ENCODE measurements at regions not wholly inside any gene's neighbourhood (a gene's known extent, or its start where the extent isn't known, plus 50 kb on each side); places are given as distances from the start of the nearest gene placed in this dataset.

DNA sequence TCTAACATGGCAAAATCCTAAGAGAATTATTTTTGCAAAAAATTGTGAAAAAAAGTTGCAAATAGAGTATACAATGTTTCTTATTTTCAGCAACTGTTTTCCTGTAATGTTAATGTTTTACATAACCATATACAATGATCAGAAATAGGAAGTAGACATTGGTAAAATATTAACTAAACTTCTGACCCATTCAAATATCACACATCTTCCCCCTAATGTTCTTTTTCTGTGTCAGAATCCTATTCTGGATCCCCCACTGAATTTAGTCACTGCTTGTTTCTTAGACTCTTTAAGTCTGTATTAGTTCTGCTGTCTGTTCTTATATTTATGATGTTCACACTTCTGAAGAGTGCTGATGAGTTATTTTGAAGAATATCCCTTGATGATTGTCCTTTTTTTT lies 62.0 kb downstream of the HFE start:
- intact Hi-C loops (cut with micrococcal nuclease), result no loop called here

DNA sequence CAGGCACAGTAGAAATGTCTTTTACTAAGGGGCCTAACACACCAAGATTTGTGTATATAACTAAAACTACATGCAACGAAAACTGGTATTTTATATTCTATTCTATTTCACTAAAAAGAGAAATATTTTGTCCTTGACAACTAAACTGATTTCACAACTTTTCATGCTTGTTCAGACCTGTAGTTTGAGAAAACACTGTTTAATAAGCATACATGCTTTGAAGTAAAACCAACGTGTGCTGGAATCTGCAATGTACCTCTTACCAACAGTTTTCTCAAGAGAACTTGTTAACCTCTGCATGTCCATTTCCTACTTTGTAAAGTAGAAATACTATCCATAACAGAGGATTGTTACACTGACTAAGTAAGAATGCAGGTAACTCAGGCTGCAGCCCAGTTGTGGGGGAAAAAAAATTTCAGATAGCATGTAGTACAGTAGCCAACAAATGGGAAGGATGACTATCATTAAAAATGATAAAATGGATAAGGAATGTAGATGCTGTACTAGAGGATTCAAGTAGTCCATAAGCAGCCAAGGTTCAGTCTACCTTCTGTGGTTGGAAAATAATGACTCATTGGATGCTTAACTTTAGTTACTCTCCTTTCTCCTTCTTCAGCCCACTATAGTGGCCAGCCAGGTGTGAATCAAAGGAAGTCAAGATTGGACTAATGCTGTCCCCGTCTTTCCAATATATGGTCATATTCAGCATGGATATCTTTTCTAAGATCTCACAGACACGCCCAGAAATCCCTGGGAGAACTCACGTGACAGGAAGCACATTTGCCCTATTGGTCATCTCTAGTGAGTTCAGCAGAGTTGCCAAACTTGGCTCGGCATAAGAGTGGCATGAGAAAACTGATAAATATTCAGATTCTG lies 65.2 kb downstream of the HFE start:
- intact Hi-C loops (cut with micrococcal nuclease), result no loop called here

DNA sequence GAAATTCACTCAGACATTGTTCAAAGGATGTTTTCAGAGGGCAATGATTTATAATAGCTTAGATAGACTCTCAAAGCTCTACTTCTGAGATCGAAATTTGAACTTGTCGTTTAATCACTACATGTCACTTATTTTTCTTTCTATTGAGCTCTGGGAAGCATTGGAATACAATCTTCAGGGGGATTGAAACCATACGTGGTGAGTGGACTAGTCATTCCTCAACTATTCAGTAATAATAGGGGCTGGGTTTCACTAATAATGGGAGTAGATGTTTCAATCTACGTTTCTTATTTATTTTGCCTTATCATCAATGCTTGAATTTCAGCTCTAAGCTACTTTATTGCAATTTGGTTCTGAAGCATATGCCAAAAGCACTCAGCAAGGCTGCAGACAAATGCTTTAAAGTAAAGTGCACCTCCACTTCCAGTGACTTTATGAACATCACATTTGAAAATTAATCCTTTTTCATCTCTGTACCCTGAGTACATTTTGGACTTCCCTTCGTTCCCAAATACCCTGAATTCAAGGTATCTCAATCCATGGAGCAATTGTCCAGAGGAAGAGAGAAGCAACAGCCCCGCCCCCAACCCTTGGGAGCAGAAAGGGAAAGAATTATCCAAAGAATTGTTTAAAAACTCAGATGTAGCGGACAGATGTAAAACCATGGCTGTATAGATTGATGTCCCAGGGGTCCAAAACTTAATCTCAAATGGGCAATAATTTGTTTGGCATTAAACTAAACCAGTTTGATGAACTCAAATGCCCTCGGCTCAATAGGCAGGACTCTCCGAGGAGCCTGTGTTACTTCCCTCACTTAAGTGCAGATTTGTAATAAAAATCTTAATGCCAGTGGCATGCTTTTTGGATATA lies 68.1 kb downstream of the HFE start:
- intact Hi-C loops (cut with micrococcal nuclease), result loop anchor here (5.0 kb wide), 1 partner anchor 117 kb away; a partner anchor contains a TSS

DNA sequence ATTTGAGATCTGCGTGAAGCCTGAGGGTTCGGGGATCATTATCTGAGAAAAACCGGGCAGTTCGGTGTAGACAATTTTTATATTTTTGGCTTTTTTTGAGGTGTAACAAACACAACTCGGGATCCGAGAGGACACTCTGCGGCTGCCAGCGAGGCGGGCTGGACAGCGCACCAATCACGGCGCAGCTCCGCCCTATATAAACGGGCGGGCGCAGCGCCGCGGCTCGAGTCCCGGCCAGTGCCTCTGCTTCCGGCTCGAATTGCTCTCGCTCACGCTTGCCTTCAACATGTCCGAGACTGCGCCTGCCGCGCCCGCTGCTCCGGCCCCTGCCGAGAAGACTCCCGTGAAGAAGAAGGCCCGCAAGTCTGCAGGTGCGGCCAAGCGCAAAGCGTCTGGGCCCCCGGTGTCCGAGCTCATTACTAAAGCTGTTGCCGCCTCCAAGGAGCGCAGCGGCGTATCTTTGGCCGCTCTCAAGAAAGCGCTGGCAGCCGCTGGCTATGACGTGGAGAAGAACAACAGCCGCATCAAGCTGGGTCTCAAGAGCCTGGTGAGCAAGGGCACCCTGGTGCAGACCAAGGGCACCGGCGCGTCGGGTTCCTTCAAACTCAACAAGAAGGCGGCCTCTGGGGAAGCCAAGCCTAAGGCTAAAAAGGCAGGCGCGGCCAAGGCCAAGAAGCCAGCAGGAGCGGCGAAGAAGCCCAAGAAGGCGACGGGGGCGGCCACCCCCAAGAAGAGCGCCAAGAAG lies 69.0 kb downstream of the HFE start:
- intact Hi-C loops (cut with micrococcal nuclease), result loop anchor here (1.0 to 5.0 kb wide), 3 partner anchors 52 to 116 kb away; a partner anchor contains a TSS

DNA sequence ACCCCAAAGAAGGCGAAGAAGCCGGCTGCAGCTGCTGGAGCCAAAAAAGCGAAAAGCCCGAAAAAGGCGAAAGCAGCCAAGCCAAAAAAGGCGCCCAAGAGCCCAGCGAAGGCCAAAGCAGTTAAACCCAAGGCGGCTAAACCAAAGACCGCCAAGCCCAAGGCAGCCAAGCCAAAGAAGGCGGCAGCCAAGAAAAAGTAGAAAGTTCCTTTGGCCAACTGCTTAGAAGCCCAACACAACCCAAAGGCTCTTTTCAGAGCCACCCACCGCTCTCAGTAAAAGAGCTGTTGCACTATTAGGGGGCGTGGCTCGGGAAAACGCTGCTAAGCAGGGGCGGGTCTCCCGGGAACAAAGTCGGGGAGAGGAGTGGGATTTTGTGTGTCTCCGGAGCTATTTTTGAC lies 69.6 kb downstream of the HFE start:
- intact Hi-C loops (cut with micrococcal nuclease), result loop anchor here (1.0 to 5.0 kb wide), 4 partner anchors 33 to 115 kb away; a partner anchor contains a TSS

DNA sequence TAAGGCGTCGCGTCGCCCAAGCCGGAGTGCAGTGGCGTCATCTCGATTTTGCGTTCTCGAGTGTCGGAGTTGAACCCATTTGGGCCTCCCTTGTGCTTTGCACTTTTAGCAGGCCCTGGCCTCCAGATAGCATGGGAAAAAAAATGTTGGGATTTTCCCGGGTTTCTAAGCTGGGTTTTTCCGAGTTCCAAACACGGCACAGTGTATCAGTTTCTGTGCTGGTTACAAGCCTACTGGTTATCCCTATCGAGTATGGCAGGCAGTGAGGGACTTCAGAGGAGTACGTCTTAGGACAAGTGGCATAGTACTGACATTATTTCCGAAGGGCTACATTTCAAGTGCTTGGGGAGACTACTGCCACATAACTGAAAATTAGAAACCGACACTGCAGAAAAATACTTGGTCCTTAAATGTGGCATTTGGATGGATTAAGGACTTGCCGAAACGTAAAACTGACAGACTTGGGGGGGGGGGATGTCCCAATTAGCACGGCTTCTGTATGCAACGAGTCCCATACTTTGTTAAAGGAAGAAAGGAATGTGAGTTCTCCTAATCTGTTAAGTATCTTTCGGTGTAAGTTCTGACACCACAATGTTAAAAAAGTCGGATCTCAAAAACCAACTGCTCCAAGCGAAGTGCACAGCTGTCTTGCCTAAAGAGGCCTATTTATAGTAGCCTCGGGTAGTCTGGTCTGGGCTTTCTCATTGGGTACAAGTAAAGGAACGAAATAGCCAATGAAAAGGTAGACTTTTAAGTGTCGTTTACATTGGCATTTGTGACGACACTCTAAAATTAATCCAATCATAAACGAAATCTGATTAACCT lies 70.2 kb downstream of the HFE start:
- intact Hi-C loops (cut with micrococcal nuclease), result loop anchor here (1.0 to 5.0 kb wide), 6 partner anchors 14 to 115 kb away; a partner anchor contains a TSS

DNA sequence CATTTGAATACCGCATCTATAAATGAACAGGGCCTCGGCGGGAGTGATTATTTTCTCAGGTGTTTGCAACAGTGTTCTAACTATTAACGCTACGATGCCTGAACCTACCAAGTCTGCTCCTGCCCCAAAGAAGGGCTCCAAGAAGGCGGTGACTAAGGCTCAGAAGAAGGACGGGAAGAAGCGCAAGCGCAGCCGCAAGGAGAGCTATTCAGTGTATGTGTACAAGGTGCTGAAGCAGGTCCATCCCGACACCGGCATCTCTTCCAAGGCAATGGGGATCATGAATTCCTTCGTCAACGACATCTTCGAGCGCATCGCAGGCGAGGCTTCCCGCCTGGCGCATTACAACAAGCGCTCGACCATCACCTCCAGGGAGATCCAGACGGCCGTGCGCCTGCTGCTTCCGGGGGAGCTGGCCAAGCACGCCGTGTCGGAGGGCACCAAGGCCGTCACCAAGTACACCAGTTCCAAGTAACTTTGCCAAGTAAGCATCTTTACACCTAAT lies 70.9 kb downstream of the HFE start:
- intact Hi-C loops (cut with micrococcal nuclease), result loop anchor here (1.0 to 5.0 kb wide), 5 partner anchors 13 to 114 kb away; a partner anchor contains a TSS

DNA sequence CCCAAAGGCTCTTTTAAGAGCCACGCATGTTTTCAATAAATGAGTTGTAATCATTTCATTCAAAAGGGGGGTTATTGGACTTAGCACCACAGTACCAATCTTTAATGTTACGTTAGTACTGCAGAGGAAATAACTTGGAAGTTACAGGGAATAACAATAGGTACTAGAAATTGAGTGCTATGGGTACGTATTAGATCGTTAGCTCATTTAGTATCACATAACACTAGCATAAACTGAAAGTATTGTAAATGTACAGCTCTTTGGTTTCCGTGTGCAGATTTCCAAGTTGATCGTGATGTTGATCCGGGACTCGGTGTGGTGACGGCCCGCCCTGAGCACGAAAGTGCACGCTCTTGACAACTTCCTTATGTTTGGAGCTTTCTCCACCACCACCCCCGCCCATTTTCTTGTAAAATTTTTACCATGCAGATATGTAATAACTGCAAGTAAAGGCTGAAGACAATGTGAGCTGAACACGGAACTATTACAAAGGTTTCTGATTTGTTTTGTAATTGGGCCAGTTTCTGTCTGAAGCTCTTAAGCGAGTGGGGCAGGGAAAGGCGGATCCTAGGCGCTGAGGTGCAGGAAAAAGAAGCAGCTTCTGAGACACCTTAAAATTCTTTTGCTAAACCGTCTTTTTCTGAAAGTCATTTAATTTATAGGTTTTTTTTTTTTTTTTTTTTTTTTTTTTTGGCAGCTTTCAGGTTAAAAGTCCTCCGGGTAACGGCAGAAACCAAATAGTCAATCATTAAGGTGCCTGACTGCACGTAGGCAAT lies 71.5 kb downstream of the HFE start:
- intact Hi-C loops (cut with micrococcal nuclease), result loop anchor here (1.0 to 5.0 kb wide), 5 partner anchors 13 to 114 kb away; a partner anchor contains a TSS

DNA sequence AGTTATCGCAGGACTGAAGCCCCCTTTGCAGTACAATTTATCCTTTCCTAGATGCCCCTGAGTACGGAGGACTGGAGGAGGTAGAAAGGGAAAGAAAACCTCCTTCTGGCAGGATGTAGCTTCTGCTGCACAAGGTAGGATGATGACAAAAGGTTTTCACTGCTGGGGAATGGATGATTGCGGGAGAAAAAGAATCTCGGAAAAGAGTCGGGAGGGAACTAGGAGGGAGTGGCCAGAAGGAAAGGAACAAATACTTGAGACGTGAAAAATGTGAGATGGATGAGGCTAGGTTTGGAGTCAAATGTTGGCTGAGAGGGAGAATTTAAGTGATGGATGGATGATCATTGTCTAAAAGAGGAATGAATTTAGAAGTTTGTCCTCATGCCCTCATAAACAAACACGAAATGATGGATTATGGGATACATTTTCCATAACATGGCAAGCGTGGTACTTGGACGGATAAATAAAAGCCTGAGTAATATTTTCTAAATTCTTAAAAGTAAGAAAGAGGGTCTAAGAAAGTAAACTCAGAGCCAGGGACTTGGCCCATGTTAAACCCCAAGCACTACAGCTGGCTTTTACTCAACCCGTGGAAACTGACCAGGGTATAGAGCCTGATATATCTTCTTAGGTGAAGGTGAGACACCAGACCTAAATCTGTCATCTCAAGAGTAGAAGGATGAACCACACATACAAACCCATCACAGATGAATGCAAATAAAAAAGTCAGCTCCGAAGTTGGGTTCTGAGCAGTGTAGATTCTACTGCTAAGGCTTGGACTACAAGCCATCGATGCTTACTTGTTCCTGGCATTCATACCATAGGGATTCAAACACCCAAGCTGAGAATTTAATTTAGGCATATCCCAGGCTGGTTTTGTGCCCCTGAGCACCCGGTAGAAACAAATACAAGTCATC lies 72.4 kb downstream of the HFE start:
- intact Hi-C loops (cut with micrococcal nuclease), result loop anchor here (2.0 to 5.0 kb wide), 3 partner anchors 29 to 113 kb away; a partner anchor contains a TSS

DNA sequence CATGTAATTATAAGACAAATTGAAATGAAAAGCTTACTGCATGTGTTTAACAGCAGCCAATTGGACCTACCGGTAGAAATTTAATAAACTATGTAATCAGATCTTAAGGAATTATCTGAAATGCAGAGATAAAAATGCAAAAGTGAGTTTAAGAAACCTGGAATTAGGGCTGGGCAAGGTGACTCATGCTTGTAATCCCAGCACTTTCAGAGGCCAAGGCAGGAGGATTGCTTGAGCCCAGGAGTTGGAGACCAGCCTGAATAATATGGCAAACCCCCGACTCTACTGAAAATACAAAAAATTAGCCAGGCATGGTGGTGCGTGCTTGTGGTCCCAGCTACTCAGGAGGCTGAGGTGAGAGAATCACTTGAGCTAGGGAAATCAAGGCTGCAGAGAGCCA lies 74.1 kb downstream of the HFE start:
- intact Hi-C loops (cut with micrococcal nuclease), result no loop called here

DNA sequence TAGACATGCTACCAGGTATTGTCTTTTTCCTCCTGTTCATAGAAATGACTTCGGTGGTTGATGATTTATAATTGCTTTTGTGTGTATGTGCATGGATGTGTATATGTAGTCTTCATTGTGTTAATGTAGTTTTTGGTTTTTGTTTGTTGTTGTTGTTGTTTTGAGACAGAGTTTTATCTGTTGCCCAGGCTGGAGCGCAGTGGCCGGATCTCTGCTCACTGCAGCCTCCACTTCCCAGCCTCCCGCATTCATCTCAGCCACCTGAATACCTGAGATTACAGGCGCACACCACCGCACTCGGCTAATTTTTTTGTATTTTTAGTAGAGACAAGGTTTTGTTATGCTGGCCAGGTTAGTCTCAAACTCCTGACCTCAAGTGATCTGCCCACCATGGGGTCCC lies 75.2 kb downstream of the HFE start:
- intact Hi-C loops (cut with micrococcal nuclease), result no loop called here

DNA sequence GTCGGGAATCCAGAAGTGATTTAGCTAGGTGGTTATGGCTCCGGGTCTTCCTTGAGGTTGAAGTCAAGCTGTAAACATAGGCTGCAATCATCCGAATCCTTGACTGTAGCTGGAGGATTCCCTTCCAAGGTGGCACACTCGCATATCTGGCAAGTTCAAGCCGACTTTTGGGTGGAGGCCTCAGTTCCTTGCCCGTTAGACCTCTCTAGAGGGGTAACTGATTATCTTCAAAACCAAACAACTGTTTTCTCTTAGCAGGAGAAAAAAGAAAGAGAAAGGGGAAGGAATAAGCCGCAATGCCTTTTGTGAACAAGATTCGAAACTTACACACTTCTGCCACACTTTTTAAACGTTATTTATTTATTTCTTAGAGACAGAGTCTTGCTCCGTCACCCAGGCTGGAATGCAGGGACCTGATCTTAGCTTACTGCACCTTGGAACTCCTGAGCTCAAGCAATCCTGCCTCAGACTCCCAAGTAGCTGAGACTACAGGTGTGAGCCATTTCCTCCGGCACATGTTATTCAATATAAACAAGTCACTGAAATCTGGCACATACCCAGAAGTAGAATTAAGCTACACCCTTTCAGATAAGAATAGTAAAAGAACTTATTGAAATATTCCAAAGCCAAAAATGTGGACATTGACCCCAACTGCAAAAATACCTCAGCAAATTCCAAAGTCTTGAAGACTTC lies 76.3 kb downstream of the HFE start:
- intact Hi-C loops (cut with micrococcal nuclease), result no loop called here

DNA sequence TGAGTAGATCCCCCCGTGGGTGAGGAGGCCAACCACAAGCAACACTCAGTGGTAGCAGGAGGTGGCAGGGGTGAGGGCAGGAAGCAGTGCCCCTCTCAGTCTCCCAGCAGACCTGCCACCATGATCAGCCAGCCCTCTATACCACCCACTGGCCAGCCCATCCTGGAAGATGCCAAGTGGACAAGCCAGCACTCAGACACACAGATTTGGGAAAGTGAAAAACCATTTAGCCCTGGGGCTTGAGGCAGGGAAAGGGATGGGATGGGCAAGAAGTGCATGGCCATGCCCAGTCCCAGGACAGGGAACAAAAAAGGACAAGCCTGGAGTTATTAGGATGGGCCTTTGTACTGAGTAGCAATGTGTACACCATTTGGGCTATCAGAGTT lies 76.9 kb downstream of the HFE start:
- intact Hi-C loops (cut with micrococcal nuclease), result no loop called here

DNA sequence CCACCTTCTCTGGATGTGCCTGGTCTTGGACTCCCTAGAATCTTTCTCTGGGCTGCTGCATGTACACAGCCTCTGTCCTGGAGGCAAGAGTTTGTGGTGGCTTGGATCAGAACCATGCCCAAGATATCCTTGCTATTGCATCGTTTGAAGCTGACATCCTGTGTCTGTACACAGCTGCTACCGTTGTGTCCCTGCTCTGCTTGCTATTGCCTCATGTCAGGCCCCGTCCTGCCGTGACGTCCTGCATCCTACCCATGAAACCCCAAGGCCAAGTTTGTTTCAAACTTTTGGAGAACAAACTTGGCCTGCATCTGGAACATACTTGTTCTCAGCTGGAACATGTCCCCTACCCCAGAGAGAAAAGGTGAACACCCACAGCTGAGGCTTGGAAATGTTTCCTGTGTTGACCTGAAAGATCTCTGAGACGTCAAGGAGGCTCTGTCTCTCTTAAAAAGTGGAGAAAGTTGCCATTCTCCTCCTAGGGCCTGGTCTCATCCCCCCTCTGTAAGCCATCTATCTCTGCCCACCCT lies 78.1 kb downstream of the HFE start:
- intact Hi-C loops (cut with micrococcal nuclease), result no loop called here

DNA sequence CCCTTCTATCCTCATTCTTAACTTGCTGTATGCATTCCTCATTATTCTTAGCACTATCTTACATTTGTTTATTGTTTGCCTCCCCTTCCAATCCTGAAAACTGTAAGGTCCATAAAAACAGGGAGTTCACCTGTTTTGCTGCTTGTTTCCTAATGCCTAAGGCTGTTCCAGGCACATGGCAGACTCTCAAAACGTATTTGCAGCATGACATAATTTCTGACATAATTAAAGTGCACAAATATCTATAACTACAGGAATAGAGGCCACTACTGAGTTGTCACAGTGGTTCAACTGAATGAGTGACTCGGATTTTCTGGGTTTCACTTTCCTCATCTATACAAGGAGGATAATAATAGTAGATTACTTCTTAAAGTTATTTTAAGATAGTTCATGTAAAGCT lies 83.0 kb downstream of the HFE start:
- intact Hi-C loops (cut with micrococcal nuclease), result loop anchor here (5.0 kb wide), 4 partner anchors 43 to 962 kb away; partner anchors contain the start of genes ABT1 and HMGN4

DNA sequence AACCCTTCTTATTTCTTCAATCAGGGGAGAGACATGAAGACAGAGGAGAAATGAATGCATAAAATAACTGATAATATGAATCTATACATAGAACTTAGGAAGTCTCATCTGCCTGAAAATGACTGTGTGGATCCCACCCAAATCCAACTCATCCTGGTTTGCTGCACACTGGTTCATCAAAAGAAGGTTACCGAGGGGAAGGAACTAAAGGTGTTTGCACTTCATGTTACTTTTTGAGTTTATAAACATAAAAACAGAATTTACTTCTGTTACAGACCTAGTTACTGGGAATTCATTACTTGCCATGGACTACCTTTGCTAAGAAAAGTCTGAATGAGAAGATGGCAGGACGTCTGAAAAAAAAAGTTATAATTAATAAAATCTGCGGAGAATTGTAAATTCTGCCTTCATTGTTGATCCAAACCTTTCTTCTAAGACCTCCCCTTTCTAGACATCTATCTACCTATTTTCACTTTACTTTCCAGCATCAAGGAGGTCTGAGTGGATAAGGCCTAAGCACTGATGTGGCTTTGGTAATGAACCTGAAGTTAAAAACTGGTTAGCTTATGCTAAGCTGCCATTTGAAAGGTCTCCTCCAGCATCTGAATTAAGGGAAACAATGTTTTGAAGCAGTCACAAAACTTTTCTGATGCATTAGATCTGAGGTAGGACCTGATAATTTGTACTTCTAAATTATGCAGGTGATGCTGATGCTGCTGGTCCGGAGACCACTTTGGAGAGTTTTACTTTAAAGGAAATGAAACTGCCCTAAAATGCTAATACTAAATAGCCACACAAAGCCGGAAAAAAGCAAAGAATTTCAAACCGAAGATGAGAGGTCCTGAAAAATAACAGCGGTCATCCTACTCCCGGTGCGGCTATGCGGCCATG lies 84.0 kb downstream of the HFE start:
- intact Hi-C loops (cut with micrococcal nuclease), result loop anchor here (1.0 to 5.0 kb wide), 5 partner anchors 13 to 961 kb away; partner anchors contain the start of genes ABT1 and HMGN4
